SJCRH30 (cell line): ENCODE measurements at regions not wholly inside any gene's neighbourhood (a gene's known extent, or its start where the extent isn't known, plus 50 kb on each side); places are given as distances from the start of the nearest gene placed in this dataset.

Source experiments
- DNase-seq, 2 experiments: peaks; one replicate each; pipeline ENCODE4 v3.0.0-alpha.2; 2015 to 2020
- H3K27ac ChIP-seq: fragments of 250-450 bp; sonication (Bioruptor Pico); 2 replicates; pipeline ENCODE4 v1.5.1; 2020; ENCODE audit warnings: mild to moderate bottlenecking, moderate library complexity
- H3K27me3 ChIP-seq: fragments of 250-450 bp; sonication (Bioruptor Pico); 2 replicates; pipeline ENCODE4 v1.5.1; 2020; ENCODE audit warnings: mild to moderate bottlenecking, moderate library complexity
- H3K36me3 ChIP-seq: fragments of 250-450 bp; sonication (Bioruptor Pico); 2 replicates; pipeline ENCODE4 v1.5.1; 2020; ENCODE audit warnings: mild to moderate bottlenecking, moderate library complexity
- H3K4me1 ChIP-seq: fragments of 250-450 bp; sonication (Bioruptor Pico); 2 replicates; pipeline ENCODE4 v1.5.1; 2020; ENCODE audit warnings: mild to moderate bottlenecking, moderate library complexity
- H3K4me3 ChIP-seq: fragments of 250-450 bp; sonication (Bioruptor Pico); 2 replicates; pipeline ENCODE4 v1.5.1; 2020; ENCODE audit warnings: mild to moderate bottlenecking, moderate library complexity
- H3K9me3 ChIP-seq: fragments of 250-450 bp; sonication (Bioruptor Pico); replicated peaks from 2 replicates; pipeline ENCODE4 v1.5.1; 2020; ENCODE audit warnings: mild to moderate bottlenecking, moderate library complexity

DNA sequence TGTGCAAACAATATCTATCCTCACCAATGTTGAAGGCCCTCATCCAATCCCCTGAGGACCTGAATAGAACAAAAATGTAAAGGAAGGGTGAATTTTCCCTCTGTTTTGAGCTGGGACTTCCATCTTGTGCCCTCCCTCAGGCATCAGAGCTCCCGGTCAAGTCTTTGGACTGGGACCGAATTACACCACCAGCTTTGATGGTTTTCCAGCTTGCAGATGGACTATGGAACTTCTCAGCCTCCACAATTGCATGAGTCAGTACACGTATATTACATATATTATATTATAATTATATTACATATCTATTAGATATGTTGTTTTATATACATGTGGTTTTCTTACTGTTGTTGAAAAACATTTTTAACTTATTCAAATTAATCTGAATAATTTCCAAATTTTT lies 496.4 kb downstream of the CMPK2 start:
- Histone ChIP-seq H3K4me3 (no peak overlapping the region), H3K9me3 (no peaks in the 10 kb centered on the region), H3K27ac (no peak overlapping the region), H3K4me1 (peaks cover 14% of the 10 kb centered on the region), H3K27me3 (no peaks in the 10 kb centered on the region), H3K36me3 (no peaks in the 10 kb centered on the region)
- DNase-seq: no peak

- H3K36me3 ChIP-seq: no peaks in the 10 kb centered on the region
- peaks cover 14% of the 10 kb centered on the region for H3K4me1 ChIP-seq
Observed at GRCh38 chr2:6370753-6371551, 494.8 kb downstream of the CMPK2 start.

GRCh38 chr2:6372317-6372901 lies 493.3 kb downstream of the CMPK2 start:
- peaks cover 14% of the 10 kb centered on the region for H3K4me1 ChIP-seq
- no peaks in the 10 kb centered on the region for H3K36me3 ChIP-seq
- DNase-seq: peak; percentile 53 to 75
- no peak overlapping the region for H3K4me3 ChIP-seq
- no peaks in the 10 kb centered on the region for H3K9me3 ChIP-seq
- no peaks in the 10 kb centered on the region for H3K27me3 ChIP-seq
- H3K27ac ChIP-seq: peak overlapping the region; percentile 66

More at GRCh38 chr2:6370753-6371551, 494.8 kb downstream of the CMPK2 start:
- H3K27ac ChIP-seq: no peak overlapping the region
- DNase-seq: no peak
- H3K9me3 ChIP-seq: no peaks in the 10 kb centered on the region
- no peak overlapping the region for H3K4me3 ChIP-seq
- no peaks in the 10 kb centered on the region for H3K27me3 ChIP-seq

DNA sequence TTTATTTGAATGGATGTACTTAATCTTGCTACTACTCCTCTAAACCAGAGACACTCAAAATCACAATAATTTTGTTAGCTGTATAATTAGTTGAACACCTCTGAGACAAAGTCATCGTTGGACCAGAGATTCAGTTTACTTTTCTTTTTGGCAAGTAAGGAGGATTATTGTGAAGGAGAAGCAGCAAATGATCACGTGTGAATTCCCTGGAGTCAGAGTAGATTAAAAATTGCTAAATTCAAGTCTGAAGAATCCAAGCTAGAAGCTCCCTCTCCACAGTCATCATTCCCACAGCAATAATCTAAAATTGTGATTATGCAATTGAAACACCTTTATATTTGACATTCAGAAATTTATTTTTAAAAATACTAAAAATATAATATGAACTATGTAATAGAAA lies 484.4 kb downstream of the CMPK2 start:
- DNase-seq: no peak

DNA sequence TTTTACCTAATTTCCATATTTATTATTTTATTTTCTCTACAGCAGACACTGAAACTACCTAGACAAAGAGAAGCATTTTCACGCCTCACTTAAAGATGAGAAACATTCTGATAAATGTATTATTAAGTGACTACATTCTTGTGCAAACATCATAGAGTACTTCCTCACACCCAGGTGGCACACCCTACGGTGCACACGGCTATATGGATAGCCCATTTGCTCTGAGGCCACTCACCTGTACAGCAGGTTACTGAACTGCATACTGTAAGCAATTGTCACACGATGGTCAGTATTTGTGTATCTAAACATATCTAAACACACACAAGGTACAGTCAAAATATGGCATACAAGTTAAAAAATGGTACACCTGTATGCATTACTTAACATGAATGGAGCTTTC lies 481.4 kb downstream of the CMPK2 start:
- DNase-seq: no peak
- no peaks in the 10 kb centered on the region for H3K36me3 ChIP-seq
- H3K9me3 ChIP-seq: no peaks in the 10 kb centered on the region
- H3K4me3 ChIP-seq: no peak overlapping the region
- no peak overlapping the region for H3K27ac ChIP-seq
- H3K4me1 ChIP-seq: no peaks in the 10 kb centered on the region
- H3K27me3 ChIP-seq: no peaks in the 10 kb centered on the region

More for the DNA sequence above, 484.4 kb downstream of the CMPK2 start:
- Histone ChIP-seq H3K4me1 (no peaks in the 10 kb centered on the region), H3K9me3 (no peaks in the 10 kb centered on the region), H3K27me3 (no peaks in the 10 kb centered on the region), H3K4me3 (no peak overlapping the region), H3K36me3 (no peaks in the 10 kb centered on the region), H3K27ac (no peak overlapping the region)

DNA sequence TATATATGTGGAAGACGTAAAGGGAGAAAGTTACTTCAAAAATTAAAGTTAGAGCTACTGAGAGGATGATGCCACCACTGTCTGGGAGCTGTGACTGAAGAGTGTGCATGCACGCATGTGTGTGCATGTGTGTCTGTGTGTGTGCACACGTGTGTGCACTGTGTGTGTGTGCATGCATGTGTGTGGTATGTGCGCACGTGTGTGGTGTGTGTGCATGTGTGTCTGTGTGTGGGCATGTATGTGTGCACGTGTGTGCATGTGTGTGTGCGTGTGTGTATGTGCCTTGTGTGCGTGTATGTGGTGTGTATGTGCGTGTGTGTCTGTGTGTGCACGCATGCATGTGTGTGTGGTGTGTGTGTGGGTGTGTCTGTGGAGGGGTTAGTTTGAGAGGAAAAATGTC lies 473.4 kb downstream of the CMPK2 start:
- no peak for DNase-seq
- no peaks in the 10 kb centered on the region for H3K4me1 ChIP-seq
- no peak overlapping the region for H3K4me3 ChIP-seq
- H3K27me3 ChIP-seq: no peaks in the 10 kb centered on the region
- no peaks in the 10 kb centered on the region for H3K9me3 ChIP-seq
- no peak overlapping the region for H3K27ac ChIP-seq
- H3K36me3 ChIP-seq: no peaks in the 10 kb centered on the region

DNA sequence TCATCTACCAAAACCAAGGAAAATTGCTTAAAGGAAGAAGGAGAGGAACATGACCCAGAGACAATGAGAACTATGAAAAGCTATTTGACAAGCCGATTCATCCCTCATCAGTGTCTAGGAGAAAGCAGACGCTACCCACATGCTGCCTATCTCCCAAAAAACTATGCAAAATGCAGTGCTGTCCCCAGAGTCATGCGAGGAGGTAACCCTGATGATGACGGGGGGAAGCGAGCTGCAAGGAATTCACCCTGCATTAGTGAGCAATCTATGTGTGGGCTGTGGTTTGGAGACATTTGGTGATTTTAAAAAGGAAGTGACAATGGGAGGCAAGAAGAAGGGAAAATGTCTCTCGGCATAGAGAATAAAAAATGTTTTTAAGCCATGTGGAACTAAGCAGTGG lies 472.7 kb downstream of the CMPK2 start:
- H3K9me3 ChIP-seq: no peaks in the 10 kb centered on the region
- no peak overlapping the region for H3K27ac ChIP-seq
- peak in 1 of 2 experiments; percentile 17 for DNase-seq
- no peaks in the 10 kb centered on the region for H3K36me3 ChIP-seq
- H3K4me1 ChIP-seq: no peaks in the 10 kb centered on the region
- H3K4me3 ChIP-seq: no peak overlapping the region
- no peaks in the 10 kb centered on the region for H3K27me3 ChIP-seq

DNA sequence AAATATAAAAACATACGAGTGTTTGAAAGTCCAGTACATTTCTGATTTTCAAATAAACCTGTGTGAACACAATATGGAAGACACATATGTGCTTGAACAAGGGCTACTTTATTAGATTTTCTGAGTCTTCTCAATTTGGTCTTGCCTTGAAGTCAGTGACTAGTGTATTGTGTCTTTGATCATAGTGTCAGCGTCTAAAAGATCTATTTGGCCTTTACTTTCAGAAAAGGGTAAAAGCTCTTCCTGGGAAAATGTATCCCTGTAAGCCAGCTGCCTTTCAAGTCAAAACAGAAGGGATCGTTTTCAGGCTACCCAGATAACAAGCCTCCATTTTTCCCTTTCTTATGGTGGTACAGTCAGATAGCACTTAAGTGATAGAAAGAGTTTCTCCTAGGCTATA lies 471.9 kb downstream of the CMPK2 start:
- Histone ChIP-seq H3K36me3 (no peaks in the 10 kb centered on the region), H3K27me3 (no peaks in the 10 kb centered on the region), H3K27ac (no peak overlapping the region), H3K4me3 (no peak overlapping the region), H3K9me3 (no peaks in the 10 kb centered on the region), H3K4me1 (no peaks in the 10 kb centered on the region)
- DNase-seq: no peak

DNA sequence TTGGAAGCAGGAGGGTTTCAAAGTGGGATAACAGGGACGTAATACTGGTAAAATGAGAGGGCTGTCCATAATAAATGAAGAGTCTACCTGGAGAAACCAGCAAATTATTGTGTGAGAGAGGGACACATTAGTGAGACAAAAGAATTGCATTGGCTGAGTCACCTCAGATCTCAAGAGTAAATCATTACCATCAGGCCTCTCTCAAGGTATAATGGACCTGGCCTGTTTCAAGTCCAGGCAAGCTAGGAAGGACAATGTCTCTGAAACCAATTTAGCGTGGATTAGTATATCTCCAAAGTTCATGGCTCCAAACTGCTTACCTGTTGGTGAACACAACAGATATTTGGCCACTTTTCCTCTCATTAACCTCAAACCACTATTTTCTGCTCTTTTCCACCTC lies 471.4 kb downstream of the CMPK2 start:
- DNase-seq: no peak
- Histone ChIP-seq H3K27ac (no peak overlapping the region), H3K9me3 (no peaks in the 10 kb centered on the region), H3K4me1 (no peaks in the 10 kb centered on the region), H3K4me3 (no peak overlapping the region), H3K36me3 (no peaks in the 10 kb centered on the region), H3K27me3 (no peaks in the 10 kb centered on the region)

DNA sequence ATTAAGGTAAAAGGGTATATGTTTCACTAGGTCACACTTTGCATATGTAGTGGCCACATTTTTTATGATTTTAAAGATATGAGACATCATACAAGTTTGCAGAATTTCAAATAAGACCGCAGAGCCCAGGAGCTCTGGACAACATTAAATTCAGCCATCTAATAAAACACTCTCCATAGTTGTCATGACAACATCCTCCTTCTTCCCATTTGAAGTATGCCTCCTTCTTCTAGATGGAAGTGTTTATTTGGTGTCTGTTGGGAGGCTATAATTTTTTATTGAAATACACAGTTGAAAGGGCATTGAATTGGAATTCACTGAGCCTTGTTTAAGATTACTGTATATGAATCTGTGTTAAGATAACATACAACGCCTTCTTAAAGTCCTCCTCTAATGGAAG lies 467.3 kb downstream of the CMPK2 start:
- no peak for DNase-seq
- Histone ChIP-seq H3K9me3 (no peaks in the 10 kb centered on the region), H3K36me3 (no peaks in the 10 kb centered on the region), H3K4me3 (no peak overlapping the region), H3K27ac (no peak overlapping the region), H3K4me1 (no peaks in the 10 kb centered on the region), H3K27me3 (no peaks in the 10 kb centered on the region)

DNA sequence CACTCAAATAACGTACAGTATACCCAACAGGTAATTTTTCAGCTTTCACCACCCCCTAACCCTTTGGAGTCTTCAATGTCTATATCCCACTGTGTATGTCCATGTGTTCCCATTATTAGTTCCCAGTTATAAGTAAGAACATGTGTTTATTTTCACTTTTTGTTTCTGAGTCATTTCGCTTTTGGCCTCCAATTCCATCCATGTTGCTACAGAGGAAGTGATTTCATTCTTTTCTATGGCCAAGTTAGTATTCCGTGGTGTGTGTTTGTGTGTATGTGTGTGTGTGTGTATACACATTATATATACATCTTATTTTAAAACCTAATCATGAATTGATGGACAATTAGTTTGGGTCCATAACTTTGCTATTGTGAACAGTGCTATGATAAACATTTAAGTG lies 464.4 kb downstream of the CMPK2 start:
- H3K36me3 ChIP-seq: no peaks in the 10 kb centered on the region
- no peaks in the 10 kb centered on the region for H3K4me1 ChIP-seq
- DNase-seq: no peak
- no peaks in the 10 kb centered on the region for H3K9me3 ChIP-seq
- no peak overlapping the region for H3K4me3 ChIP-seq
- H3K27ac ChIP-seq: no peak overlapping the region
- H3K27me3 ChIP-seq: no peaks in the 10 kb centered on the region

DNA sequence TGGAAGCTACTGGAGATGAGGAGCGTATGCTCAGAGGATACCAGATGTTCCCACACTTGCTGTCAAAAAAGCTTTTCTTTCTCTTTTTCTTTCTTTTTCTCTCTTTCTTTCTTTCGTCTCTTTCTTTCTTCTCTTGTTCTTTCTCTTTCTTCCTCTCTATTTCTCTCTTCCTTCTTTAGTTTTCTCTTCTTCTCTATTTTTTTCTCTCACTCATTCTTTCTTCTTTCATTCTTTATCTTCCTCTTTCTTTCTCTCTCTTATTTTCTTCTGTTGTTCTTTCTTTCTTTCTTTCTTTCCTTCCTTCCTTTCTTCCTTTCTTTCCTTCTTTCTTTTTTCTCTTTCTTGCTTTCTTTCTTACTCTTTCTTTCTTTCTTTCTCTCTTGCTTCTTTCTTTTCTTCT lies 457.6 kb downstream of the CMPK2 start:
- no peak overlapping the region for H3K27ac ChIP-seq
- no peak overlapping the region for H3K4me3 ChIP-seq
- H3K36me3 ChIP-seq: no peaks in the 10 kb centered on the region
- H3K27me3 ChIP-seq: peaks cover 4% of the 10 kb centered on the region; the same call in 1 of the 2 replicates
- no peak for DNase-seq
- no peaks in the 10 kb centered on the region for H3K4me1 ChIP-seq
- H3K9me3 ChIP-seq: no peaks in the 10 kb centered on the region

DNA sequence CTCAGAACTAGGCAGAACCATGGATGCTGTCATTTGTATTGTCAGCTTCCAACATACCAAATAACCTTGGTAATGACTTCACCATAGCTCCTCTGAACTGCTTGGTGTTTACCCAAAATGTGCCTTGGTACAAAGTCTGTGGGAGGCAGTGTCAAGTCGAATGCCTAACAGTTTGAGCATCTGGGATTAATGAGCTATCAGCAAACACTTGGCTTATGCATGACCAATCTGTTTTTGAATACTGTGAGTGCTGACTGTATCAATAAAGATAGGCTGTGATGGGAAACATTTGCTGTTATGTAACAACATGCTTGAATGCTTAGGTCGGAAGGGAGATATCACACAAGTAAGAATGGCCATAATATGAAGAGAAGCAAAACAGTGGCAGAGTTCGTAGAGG lies 455.4 kb downstream of the CMPK2 start:
- Histone ChIP-seq H3K4me1 (no peaks in the 10 kb centered on the region), H3K4me3 (no peak overlapping the region), H3K27me3 (peaks cover 4% of the 10 kb centered on the region; the same call in 1 of the 2 replicates), H3K9me3 (no peaks in the 10 kb centered on the region), H3K36me3 (no peaks in the 10 kb centered on the region), H3K27ac (no peak overlapping the region)
- DNase-seq: no peak

DNA sequence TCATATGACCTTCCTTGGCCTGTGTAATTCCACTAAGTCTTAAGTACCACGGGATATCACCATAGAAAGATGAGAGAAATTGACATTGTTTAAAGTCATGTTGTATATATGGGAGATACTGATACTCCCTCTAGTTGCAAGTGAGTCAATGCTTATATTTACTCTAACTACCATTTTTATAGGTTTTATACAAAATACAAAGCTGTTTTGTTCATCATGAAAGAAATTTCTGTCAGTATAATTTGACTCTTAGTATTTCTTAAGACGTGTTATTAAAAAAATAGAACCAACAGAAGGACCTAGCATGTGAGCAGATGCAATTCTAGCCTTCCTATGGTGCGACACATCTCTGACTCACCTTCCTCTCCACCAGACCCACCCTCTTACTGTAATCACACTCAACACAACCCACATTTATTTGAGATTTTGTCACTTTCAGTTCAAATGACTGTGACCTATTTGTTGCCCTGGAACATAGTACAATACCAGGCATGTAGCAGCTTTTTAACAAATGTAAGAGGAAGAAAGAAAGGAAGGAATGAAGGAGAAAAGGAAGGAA lies 453.1 kb downstream of the CMPK2 start:
- Histone ChIP-seq H3K4me3 (no peak overlapping the region), H3K27me3 (peaks cover 4% of the 10 kb centered on the region; the same call in 1 of the 2 replicates), H3K9me3 (no peaks in the 10 kb centered on the region), H3K36me3 (no peaks in the 10 kb centered on the region), H3K4me1 (no peaks in the 10 kb centered on the region), H3K27ac (no peak overlapping the region)
- no peak for DNase-seq

DNA sequence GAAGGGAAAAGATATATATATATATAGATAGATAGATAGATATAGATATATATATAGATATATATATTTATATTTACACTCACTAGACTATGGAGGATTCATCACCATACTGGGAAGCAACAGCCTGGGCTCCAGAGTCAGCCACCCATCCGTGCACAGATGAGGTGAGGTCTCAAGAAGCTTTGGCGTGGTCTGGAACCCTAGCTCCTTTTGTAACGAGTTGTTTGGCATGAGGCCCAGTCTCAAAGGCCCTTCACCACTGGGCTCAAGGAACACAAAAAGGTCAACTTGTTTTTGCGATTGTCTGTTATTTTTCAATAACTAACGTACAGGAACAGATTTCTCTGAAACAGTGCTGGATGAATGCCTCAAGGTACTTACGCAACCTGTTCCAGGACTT lies 448.7 kb downstream of the CMPK2 start:
- Histone ChIP-seq H3K4me1 (no peaks in the 10 kb centered on the region), H3K27me3 (peaks cover 3% of the 10 kb centered on the region; the same call in 1 of the 2 replicates), H3K27ac (no peak overlapping the region), H3K9me3 (no peaks in the 10 kb centered on the region), H3K4me3 (no peak overlapping the region), H3K36me3 (no peaks in the 10 kb centered on the region)
- DNase-seq: no peak
